PC-9 (cell line): ENCODE measurements at regions not wholly inside any gene's neighbourhood (a gene's known extent, or its start where the extent isn't known, plus 50 kb on each side); places are given as distances from the start of the nearest gene placed in this dataset.

ENCODE experiments used
- BruUV-seq: library from RNA; stranded (reverse); fragments of 400-500 nt; replicated peaks from 2 replicates; lab custom pipeline; 2021; lab: Mats Ljungman, UMichigan
- CTCF ChIA-PET: fragments of 300-600 bp; sonication (Branson Sonifier 250); formaldehyde crosslinking; loops from one replicate; lab custom pipeline; 2022; ENCODE audit warnings: antibody characterized with exemption; lab: Charles Lee
- POLR2A ChIA-PET: fragments of 300-600 bp; sonication (Branson Sonifier 250); formaldehyde crosslinking; loops from one replicate; lab custom pipeline; 2022; ENCODE audit warnings: antibody characterized with exemption; ENCODE audit not compliant: unreplicated experiment; lab: Charles Lee
- DNase-seq, 2 experiments: peaks; one replicate each; pipeline versions ENCODE4 v3.0.0 to v3.0.0-alpha.2; 2015 to 2022; ENCODE audit warnings: mixed read lengths in 1 of 2
- H2AFZ ChIP-seq: fragments of 200-600 bp; sonication (generic); 2 replicates; pipeline ENCODE4 v1.8.1; 2017; ENCODE audit warnings: antibody characterized with exemption
- H3F3A ChIP-seq: fragments of 200-600 bp; sonication (generic); 2 replicates; pipeline ENCODE4 v1.8.1; 2017; ENCODE audit warnings: antibody characterized with exemption, mild to moderate bottlenecking, low read depth; ENCODE audit not compliant: insufficient read depth
- H3K27ac ChIP-seq: fragments of 200-600 bp; sonication (generic); 2 replicates; pipeline ENCODE4 v1.6.1; 2016; ENCODE audit warnings: mixed run types
- H3K27me3 ChIP-seq: fragments of 200-600 bp; sonication (generic); 2 replicates; pipeline ENCODE4 v1.6.1; 2016; ENCODE audit warnings: low read depth, mixed run types; ENCODE audit not compliant: insufficient read depth
- H3K36me3 ChIP-seq: fragments of 200-600 bp; sonication (generic); 2 replicates; pipeline ENCODE4 v1.6.1; 2016; ENCODE audit warnings: low read depth, mixed run types
- H3K4me1 ChIP-seq: fragments of 200-600 bp; sonication (generic); replicated peaks from 2 replicates; pipeline ENCODE4 v1.6.1; 2016; ENCODE audit warnings: mixed run types; ENCODE audit not compliant: insufficient read depth
- H3K4me2 ChIP-seq: fragments of 200-600 bp; sonication (generic); 2 replicates; pipeline ENCODE4 v1.6.1; 2017; ENCODE audit warnings: mixed run types
- H3K4me3 ChIP-seq: fragments of 200-600 bp; sonication (generic); 2 replicates; pipeline ENCODE4 v1.6.1; 2016; ENCODE audit warnings: mixed run types
- H3K79me2 ChIP-seq: fragments of 200-600 bp; sonication (generic); 2 replicates; pipeline ENCODE4 v1.6.1; 2017; ENCODE audit warnings: low read depth, mixed run types
- H3K9me2 ChIP-seq: fragments of 200-600 bp; sonication (generic); 2 replicates; pipeline ENCODE4 v1.8.1; 2017; ENCODE audit warnings: mild to moderate bottlenecking; ENCODE audit not compliant: insufficient read depth
- H3K9me3 ChIP-seq: fragments of 200-600 bp; sonication (generic); 2 replicates; pipeline ENCODE4 v1.8.1; 2016; ENCODE audit warnings: low read depth; ENCODE audit not compliant: insufficient read depth
- H4K20me1 ChIP-seq: fragments of 200-600 bp; sonication (generic); 2 replicates; pipeline ENCODE4 v1.8.1; 2017; ENCODE audit not compliant: insufficient read depth
- CTCF ChIP-seq: fragments of 200-600 bp; sonication (generic); conservative IDR thresholded peaks from 2 replicates; pipeline ENCODE4 v1.6.1; 2017; ENCODE audit warnings: mixed run types, antibody characterized with exemption, mild to moderate bottlenecking, moderate library complexity
- EZH2 ChIP-seq: fragments of 200-600 bp; sonication (generic); IDR thresholded peaks from 2 replicates; pipeline ENCODE4 v1.8.0; 2017; ENCODE audit warnings: antibody characterized with exemption, low read depth
- intact Hi-C: fragments of 100-400 bp; cut with micrococcal nuclease; formaldehyde crosslinking; loops from one replicate; pipeline ENCODE4 v1.10.0; 2022; ENCODE audit not compliant: unreplicated experiment

- DNase-seq: no peak
- TF ChIP-seq CTCF: no peak
- TF ChIP-seq EZH2: no peak
- CTCF ChIA-PET: no interaction called here
- Histone ChIP-seq H3K27ac (no peak overlapping the region), H3K9me2 (no peaks in the 10 kb centered on the region), H3F3A (peaks cover 6% of the 10 kb centered on the region; the same call in 1 of the 2 replicates), H3K36me3 (0 out of 2 replicates have a peak, but pooled peaks cover 8% of the 10 kb centered on the region), H3K4me2 (no peak overlapping the region), H3K79me2 (no peaks in the 10 kb centered on the region), H3K4me3 (no peak overlapping the region), H3K27me3 (no peaks in the 10 kb centered on the region), H3K4me1 (peaks cover 45% of the 10 kb centered on the region), H2AFZ (no peak overlapping the region), H3K9me3 (peaks cover 31% of the 10 kb centered on the region), H4K20me1 (no peaks in the 10 kb centered on the region)
- POLR2A ChIA-PET: interaction anchor here (0.5 kb wide), 1 partner anchor 354 kb away, joined by 5 read pairs; no protein-coding TSS in a partner anchor
- BruUV-seq: no TSS peak
- intact Hi-C loops: no loop called here
Observed at GRCh38 chr6:137650720-137651119, 156.5 kb upstream of the OLIG3 start.

- H3K4me1 ChIP-seq: peaks cover 45% of the 10 kb centered on the region
- no peaks in the 10 kb centered on the region for H3K9me2 ChIP-seq
- H3K27me3 ChIP-seq: no peaks in the 10 kb centered on the region
- H4K20me1 ChIP-seq: no peaks in the 10 kb centered on the region
- H3K27ac ChIP-seq: no peak overlapping the region
- peaks cover 33% of the 10 kb centered on the region for H3K9me3 ChIP-seq
- H3K4me3 ChIP-seq: no peak overlapping the region
- no TSS peak for BruUV-seq
- no peaks in the 10 kb centered on the region for H3K79me2 ChIP-seq
- H3K4me2 ChIP-seq: no peak overlapping the region
- CTCF ChIA-PET: no interaction called here
- H3K36me3 ChIP-seq: 0 out of 2 replicates have a peak, but pooled peaks cover 8% of the 10 kb centered on the region
- DNase-seq: no peak
- H3F3A ChIP-seq: peaks cover 8% of the 10 kb centered on the region
- intact Hi-C loops: no loop called here
- no peak overlapping the region for H2AFZ ChIP-seq
- no peak for TF ChIP-seq EZH2
- no peak for TF ChIP-seq CTCF
- POLR2A ChIA-PET: no interaction called here
Observed at GRCh38 chr6:137651178-137651577, 157.0 kb upstream of the OLIG3 start.

GRCh38 chr6:137651591-137652335 lies 157.6 kb upstream of the OLIG3 start:
- Histone ChIP-seq H3K9me3 (peaks cover 28% of the 10 kb centered on the region), H3K4me3 (no peak overlapping the region)
- TF ChIP-seq CTCF (no peak), EZH2 (no peak)

More at GRCh38 chr6:137651591-137652335, 157.6 kb upstream of the OLIG3 start:
- Histone ChIP-seq H3K9me2 (no peaks in the 10 kb centered on the region), H3K27me3 (no peaks in the 10 kb centered on the region), H3K79me2 (no peaks in the 10 kb centered on the region), H3F3A (peaks cover 14% of the 10 kb centered on the region), H3K27ac (no peak overlapping the region), H2AFZ (no peak overlapping the region), H4K20me1 (no peaks in the 10 kb centered on the region), H3K4me2 (no peak overlapping the region), H3K4me1 (peaks cover 51% of the 10 kb centered on the region), H3K36me3 (0 out of 2 replicates have a peak, but pooled peaks cover 8% of the 10 kb centered on the region)
- POLR2A ChIA-PET: no interaction called here
- DNase-seq: no peak
- CTCF ChIA-PET: no interaction called here
- intact Hi-C loops: no loop called here
- no TSS peak for BruUV-seq
